GM12874 (cell line): ENCODE measurements at regions not wholly inside any gene's neighbourhood (a gene's known extent, or its start where the extent isn't known, plus 50 kb on each side); places are given as distances from the start of the nearest gene placed in this dataset.

Source experiments
- TF ChIP-seq, protein P1 (sequence below): IDR thresholded peaks from 2 replicates; pipeline ENCODE4 v1.5.1; 2011; ENCODE audit warnings: low read depth, mild to moderate bottlenecking, control low read depth, low read length, moderate library complexity; ENCODE audit not compliant: insufficient read depth

DNA sequence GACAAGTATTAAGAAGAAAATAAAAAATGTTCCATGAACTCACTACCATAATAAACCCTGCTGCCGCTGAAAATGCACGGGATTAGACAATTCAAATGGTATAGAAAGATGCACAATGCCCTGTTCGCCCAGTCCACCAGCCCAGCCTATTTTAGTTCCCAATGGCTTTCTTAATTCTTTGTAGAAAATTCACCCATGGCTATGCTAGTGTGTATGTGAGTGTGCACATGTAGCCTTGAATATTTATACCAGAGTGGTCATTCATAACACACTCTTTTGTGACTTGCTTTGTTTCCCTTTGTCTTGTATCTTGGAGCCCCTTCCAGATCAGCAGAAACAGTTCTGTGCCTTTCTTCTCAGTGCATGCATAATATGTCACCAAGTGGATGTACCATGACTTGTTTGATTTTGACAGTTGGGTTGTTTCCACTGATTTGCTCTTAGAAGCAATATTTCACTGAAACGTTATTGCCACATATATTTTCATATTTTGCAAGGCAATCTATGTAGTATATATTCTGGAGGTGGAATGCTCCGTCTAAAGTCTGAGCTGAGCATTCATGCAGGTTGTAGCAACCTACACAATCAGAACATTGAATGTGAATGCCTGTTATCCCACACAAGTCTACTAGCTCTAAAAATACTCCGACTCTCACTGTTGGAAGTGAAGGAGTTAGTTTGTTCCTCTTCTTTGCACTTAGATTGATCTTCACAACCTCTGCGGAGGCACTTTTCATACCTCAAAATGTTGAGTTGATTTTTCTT lies 383.0 kb upstream of the EEF2KMT start:
- TF ChIP-seq, protein P1, sequence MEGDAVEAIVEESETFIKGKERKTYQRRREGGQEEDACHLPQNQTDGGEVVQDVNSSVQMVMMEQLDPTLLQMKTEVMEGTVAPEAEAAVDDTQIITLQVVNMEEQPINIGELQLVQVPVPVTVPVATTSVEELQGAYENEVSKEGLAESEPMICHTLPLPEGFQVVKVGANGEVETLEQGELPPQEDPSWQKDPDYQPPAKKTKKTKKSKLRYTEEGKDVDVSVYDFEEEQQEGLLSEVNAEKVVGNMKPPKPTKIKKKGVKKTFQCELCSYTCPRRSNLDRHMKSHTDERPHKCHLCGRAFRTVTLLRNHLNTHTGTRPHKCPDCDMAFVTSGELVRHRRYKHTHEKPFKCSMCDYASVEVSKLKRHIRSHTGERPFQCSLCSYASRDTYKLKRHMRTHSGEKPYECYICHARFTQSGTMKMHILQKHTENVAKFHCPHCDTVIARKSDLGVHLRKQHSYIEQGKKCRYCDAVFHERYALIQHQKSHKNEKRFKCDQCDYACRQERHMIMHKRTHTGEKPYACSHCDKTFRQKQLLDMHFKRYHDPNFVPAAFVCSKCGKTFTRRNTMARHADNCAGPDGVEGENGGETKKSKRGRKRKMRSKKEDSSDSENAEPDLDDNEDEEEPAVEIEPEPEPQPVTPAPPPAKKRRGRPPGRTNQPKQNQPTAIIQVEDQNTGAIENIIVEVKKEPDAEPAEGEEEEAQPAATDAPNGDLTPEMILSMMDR, result no peak

DNA sequence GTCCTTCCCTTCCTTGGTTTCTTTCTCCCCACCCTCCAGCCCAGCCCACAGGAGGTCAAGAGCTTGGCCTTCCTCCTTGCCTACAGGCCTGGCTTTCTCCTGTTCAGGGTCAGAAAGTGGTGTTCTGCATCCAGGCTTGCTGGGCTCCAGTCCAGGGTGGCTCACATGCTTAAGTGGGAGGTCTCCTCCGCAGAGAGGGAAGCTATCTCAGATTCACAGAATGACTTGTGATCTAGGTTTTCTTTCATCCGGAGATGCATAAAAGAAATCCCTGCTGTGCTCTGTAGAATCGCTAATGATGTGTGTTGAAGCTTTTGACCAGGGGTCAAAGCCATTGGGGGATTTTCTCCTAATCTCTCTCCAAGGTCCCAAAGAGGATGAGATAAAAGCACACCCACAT lies 382.3 kb upstream of the EEF2KMT start:
- TF ChIP-seq, protein P1, result no peak

DNA sequence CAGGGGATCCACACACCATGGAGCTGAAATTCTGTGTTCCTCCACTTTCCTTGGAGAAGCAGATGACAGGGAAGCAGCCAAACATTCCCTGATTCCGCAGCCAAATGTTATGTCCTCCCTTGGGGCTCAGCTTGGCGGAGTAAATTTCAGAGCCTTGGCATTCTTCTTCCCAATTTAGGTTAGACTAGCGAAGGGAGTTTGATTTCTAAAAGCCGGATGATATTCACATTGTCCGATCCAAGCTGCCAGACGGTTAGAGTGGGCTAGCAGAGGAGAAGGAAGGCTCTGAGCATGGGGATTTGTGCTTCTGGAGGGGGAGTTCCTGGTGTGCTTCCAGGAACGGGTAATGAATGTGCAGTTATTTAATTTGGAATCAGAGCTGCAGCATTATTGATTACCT lies 380.4 kb upstream of the EEF2KMT start:
- TF ChIP-seq, protein P1, result no peak

DNA sequence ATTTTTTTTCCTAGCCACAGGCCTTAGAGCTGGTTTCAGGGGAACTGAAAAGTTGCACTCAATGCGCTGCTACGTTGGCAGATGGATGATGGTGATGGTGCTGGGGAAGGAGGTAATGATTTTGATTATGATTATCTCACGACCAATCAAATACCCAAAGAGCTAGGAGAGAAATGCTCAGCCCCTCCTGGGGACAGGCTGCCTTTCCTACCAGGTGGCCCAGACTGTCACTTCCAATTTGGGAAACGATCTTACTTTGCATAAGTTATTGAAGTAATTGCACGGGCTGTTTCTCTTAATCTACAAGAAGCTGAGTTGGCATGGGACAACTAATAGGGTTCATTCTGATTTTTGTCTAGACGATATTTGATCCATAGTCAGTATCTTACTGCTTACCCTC lies 379.7 kb upstream of the EEF2KMT start:
- TF ChIP-seq, protein P1, result no peak

DNA sequence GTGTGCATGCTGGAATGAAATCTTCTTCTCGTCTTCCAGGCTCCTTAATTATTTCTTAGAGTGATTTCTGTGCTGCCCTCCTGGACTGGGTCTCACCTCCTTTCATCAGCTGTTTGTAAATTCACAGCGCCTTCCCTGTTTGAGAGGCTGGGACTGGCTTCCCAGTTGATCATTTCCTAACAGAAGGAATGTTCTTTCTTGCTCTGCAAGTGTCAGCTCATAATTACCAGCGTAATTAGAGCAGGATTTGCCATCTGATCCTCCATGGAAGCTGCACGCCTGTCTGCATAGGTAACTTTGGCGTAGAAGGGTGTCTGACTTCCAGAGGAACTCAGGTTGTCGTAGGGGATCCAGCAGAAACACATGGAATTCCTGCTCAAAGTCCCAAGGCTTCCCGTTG lies 375.0 kb upstream of the EEF2KMT start:
- TF ChIP-seq, protein P1, result no peak

DNA sequence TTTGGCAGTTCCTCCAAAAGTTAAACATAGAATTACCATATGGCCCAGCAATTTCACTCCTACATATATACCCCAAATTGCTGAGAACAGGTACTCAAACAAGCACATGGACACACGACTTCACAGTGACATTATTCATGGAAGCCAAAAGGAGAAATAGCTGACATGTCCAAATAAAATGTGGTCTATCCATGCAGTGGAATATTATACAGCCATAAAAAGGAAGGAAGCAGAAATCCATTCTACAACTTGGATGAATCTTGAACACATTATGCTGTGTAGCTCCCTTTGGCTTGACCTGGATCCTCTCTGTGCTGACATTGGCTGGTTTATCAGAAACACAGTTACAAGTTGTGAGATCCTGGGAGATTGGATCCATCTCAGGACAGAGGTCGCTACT lies 370.9 kb upstream of the EEF2KMT start:
- TF ChIP-seq, protein P1, result no peak

DNA sequence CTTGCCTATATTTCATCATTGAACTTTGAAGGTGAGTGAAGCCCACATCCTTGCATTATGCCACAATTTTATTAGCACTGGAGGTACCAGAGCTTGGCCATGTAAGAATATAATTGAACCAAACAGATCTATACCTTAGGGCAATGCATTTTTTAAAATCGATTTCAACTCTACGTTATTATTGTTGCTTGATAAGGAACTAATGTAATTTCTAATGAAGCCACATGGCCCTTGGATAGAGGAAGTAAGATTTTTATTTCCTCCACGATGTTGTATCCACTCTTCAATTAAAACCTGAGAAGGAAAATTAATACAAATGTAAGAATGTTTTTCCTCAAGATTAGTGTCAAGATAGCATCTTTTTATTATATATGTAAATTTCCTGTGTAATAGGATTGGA lies 370.0 kb upstream of the EEF2KMT start:
- TF ChIP-seq, protein P1, result no peak
